ENCODE measurements at regions not wholly inside any gene's neighbourhood (a gene's known extent, or its start where the extent isn't known, plus 50 kb on each side); places are given as distances from the start of the nearest gene placed in this dataset.
"Not testable (repeated sequence)": the region's sequence is repeated elsewhere in the genome, so short reads cannot be mapped to it uniquely, and the experiment has no call there.

GRCh38 chr18:8913606-8914403, 188.7 kb upstream of the NDUFV2 start:
- DNase-seq, result not testable (repeated sequence)

GRCh38 chr18:8914404-8915264, 187.9 kb upstream of the NDUFV2 start:
- DNase-seq, result not testable (repeated sequence)

- not testable (repeated sequence) for DNase-seq
Observed at GRCh38 chr18:8920856-8921787, 181.4 kb upstream of the NDUFV2 start.

GRCh38 chr18:8926464-8926863, 176.0 kb upstream of the NDUFV2 start:
- DNase-seq, result no peak

GRCh38 chr18:8928044-8928443, 174.5 kb upstream of the NDUFV2 start:
- DNase-seq, result no peak

- DNase-seq, result no peak
Observed at GRCh38 chr18:8928847-8929780, 173.4 kb upstream of the NDUFV2 start.

GRCh38 chr18:8930990-8931616, 171.4 kb upstream of the NDUFV2 start:
- no peak for DNase-seq

- DNase-seq, result no peak
Observed at GRCh38 chr18:8932866-8933265, 169.6 kb upstream of the NDUFV2 start.

GRCh38 chr18:8933714-8934284, 168.7 kb upstream of the NDUFV2 start:
- DNase-seq, result no peak

GRCh38 chr18:8935346-8935745, 167.2 kb upstream of the NDUFV2 start:
- DNase-seq, result not testable (repeated sequence)

- DNase-seq, result no peak
Observed at GRCh38 chr18:8936619-8937018, 165.9 kb upstream of the NDUFV2 start.

GRCh38 chr18:8937160-8938094, 165.1 kb upstream of the NDUFV2 start:
- DNase-seq, result no peak

GRCh38 chr18:8938817-8939216, 163.7 kb upstream of the NDUFV2 start:
- DNase-seq, result no peak

- no peak for DNase-seq
Observed at GRCh38 chr18:8942021-8942908, 160.2 kb upstream of the NDUFV2 start.

GRCh38 chr18:8942909-8943545, 159.5 kb upstream of the NDUFV2 start:
- DNase-seq, result no peak

- no peak for DNase-seq
Observed at GRCh38 chr18:8943900-8944870, 158.3 kb upstream of the NDUFV2 start.

GRCh38 chr18:8944871-8945245, 157.6 kb upstream of the NDUFV2 start:
- no peak for DNase-seq

Measured in NCI-H446 treated with DMSO at 0.1 percent for 48 hours (cell line).